ENCODE measurements at regions not wholly inside any gene's neighbourhood (a gene's known extent, or its start where the extent isn't known, plus 50 kb on each side); places are given as distances from the start of the nearest gene placed in this dataset.

DNA sequence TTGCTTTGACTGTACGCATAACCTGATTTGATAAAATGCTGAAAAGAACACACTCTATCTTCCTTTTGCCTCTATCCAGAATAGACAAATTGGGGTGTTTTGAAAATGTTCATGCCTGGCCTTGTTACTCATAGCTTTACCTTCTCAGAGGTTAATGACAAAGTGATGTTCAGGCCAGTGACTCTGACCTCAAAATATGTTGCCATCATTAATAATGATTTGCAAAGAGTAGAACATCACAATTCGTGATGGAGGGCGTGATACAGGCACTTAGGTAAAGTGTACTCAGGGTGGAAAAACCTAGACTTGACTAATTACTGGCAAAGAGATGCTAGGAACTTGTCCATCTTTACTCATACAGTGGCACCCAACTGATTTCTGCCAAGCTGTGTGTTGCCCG, 656.6 kb upstream of the SOX9 start:
- TF ChIP-seq, protein P1, sequence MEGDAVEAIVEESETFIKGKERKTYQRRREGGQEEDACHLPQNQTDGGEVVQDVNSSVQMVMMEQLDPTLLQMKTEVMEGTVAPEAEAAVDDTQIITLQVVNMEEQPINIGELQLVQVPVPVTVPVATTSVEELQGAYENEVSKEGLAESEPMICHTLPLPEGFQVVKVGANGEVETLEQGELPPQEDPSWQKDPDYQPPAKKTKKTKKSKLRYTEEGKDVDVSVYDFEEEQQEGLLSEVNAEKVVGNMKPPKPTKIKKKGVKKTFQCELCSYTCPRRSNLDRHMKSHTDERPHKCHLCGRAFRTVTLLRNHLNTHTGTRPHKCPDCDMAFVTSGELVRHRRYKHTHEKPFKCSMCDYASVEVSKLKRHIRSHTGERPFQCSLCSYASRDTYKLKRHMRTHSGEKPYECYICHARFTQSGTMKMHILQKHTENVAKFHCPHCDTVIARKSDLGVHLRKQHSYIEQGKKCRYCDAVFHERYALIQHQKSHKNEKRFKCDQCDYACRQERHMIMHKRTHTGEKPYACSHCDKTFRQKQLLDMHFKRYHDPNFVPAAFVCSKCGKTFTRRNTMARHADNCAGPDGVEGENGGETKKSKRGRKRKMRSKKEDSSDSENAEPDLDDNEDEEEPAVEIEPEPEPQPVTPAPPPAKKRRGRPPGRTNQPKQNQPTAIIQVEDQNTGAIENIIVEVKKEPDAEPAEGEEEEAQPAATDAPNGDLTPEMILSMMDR (IDR thresholded peaks at IDR 0.05): no peak
- TF ChIP-seq POLR2A (IDR thresholded peaks at IDR 0.05): no peak

Measured in uterus (tissue), 2 donors.